NCI-H526 (cell line): ENCODE measurements at regions not wholly inside any gene's neighbourhood (a gene's known extent, or its start where the extent isn't known, plus 50 kb on each side); places are given as distances from the start of the nearest gene placed in this dataset.
"Not testable (repeated sequence)": the region's sequence is repeated elsewhere in the genome, so short reads cannot be mapped to it uniquely, and the experiment has no call there.

Experiments
- DNase-seq, 2 experiments: peaks; one replicate each; lab custom pipeline; 2025; lab: John Stamatoyannopoulos, UW

GRCh38 chr14:37785298-37785697 lies 189.9 kb downstream of the TTC6 start:
- not testable (repeated sequence) for DNase-seq

- DNase-seq = not testable (repeated sequence)
These were observed 190.7 kb downstream of the TTC6 start for GRCh38 chr14:37786114-37786625.

- no peak for DNase-seq
These were observed 192.6 kb downstream of the TTC6 start for GRCh38 chr14:37787879-37788494.

- no peak for DNase-seq
These were observed 196.1 kb downstream of the TTC6 start for GRCh38 chr14:37791384-37792036.

GRCh38 chr14:37792124-37792523 lies 196.7 kb downstream of the TTC6 start:
- DNase-seq = no peak

GRCh38 chr14:37796703-37797416 lies 201.4 kb downstream of the TTC6 start:
- no peak for DNase-seq

GRCh38 chr14:37797675-37798074 lies 202.2 kb downstream of the TTC6 start:
- DNase-seq = no peak

- DNase-seq = no peak
These were observed 212.3 kb downstream of the TTC6 start for GRCh38 chr14:37807722-37808121.

- peak in 1 of 2 experiments; percentile 5 for DNase-seq
These were observed 214.8 kb downstream of the TTC6 start for GRCh38 chr14:37810094-37810801.

GRCh38 chr14:37813732-37814131 lies 218.3 kb downstream of the TTC6 start:
- no peak for DNase-seq

GRCh38 chr14:37816135-37816534 lies 220.7 kb downstream of the TTC6 start:
- peak in 1 of 2 experiments; percentile 15 for DNase-seq

GRCh38 chr14:37816743-37817295 lies 221.4 kb downstream of the TTC6 start:
- DNase-seq = peak in 1 of 2 experiments; percentile 61

- DNase-seq = no peak
These were observed 224.0 kb downstream of the TTC6 start for GRCh38 chr14:37819155-37820015.

- not testable (repeated sequence) for DNase-seq
These were observed 225.4 kb downstream of the TTC6 start for GRCh38 chr14:37820810-37821209.

GRCh38 chr14:37824939-37825712 lies 229.7 kb downstream of the TTC6 start:
- peak; percentile 35 to 75 for DNase-seq

- DNase-seq = no peak
These were observed 231.4 kb downstream of the TTC6 start for GRCh38 chr14:37826869-37827268.

GRCh38 chr14:37830271-37830670 lies 234.8 kb downstream of the TTC6 start:
- DNase-seq = no peak

- no peak for DNase-seq
These were observed 238.8 kb downstream of the TTC6 start for GRCh38 chr14:37834275-37834674.

GRCh38 chr14:37838778-37839177 lies 243.3 kb downstream of the TTC6 start:
- DNase-seq = not testable (repeated sequence)

GRCh38 chr14:37841039-37841438 lies 245.6 kb downstream of the TTC6 start:
- DNase-seq = not testable (repeated sequence)
